H9 (cell line): ENCODE measurements at regions not wholly inside any gene's neighbourhood (a gene's known extent, or its start where the extent isn't known, plus 50 kb on each side); places are given as distances from the start of the nearest gene placed in this dataset.

Experiments
- DNase-seq: peaks from one replicate; pipeline ENCODE4 v3.0.0-alpha.2; 2017
- H2AFZ ChIP-seq: one replicate; pipeline ENCODE4 v1.6.1; 2013; ENCODE audit warnings: mild to moderate bottlenecking, low read length, control low read depth, moderate library complexity
- H2AK5ac ChIP-seq: 2 replicates; pipeline ENCODE4 v1.6.1; 2013; ENCODE audit warnings: low read length, control low read depth, mixed read lengths; ENCODE audit not compliant: insufficient read length
- H2BK120ac ChIP-seq: one replicate; pipeline ENCODE4 v1.6.1; 2013; ENCODE audit warnings: low read depth, mild to moderate bottlenecking, low read length, control low read depth, inconsistent platforms; ENCODE audit not compliant: poor library complexity, severe bottlenecking
- H2BK12ac ChIP-seq: 2 replicates; pipeline ENCODE4 v1.6.1; 2013; ENCODE audit warnings: low read length, control low read depth, mixed read lengths, low read depth; ENCODE audit not compliant: insufficient read length
- H2BK15ac ChIP-seq: 2 replicates; pipeline ENCODE4 v1.6.1; 2013; ENCODE audit warnings: low read depth, low read length, control low read depth
- H2BK20ac ChIP-seq: one replicate; pipeline ENCODE4 v1.6.1; 2013; ENCODE audit warnings: low read depth, mild to moderate bottlenecking, low read length, control low read depth, inconsistent platforms; ENCODE audit not compliant: poor library complexity, severe bottlenecking
- H2BK5ac ChIP-seq: 2 replicates; pipeline ENCODE4 v1.6.1; 2013; ENCODE audit warnings: low read length, control low read depth, mixed read lengths; ENCODE audit not compliant: insufficient read length
- H3K14ac ChIP-seq: 2 replicates; pipeline ENCODE4 v1.6.1; 2013; ENCODE audit warnings: low read length, control low read depth; ENCODE audit not compliant: insufficient read depth
- H3K18ac ChIP-seq: 2 replicates; pipeline ENCODE4 v1.6.1; 2013; ENCODE audit warnings: low read depth, mild to moderate bottlenecking, mixed read lengths, low read length, control low read depth; ENCODE audit not compliant: insufficient read length
- H3K23ac ChIP-seq: 2 replicates; pipeline ENCODE4 v1.6.1; 2013; ENCODE audit warnings: low read length, control low read depth, mixed read lengths, low read depth; ENCODE audit not compliant: insufficient read length
- H3K23me2 ChIP-seq: 2 replicates; pipeline ENCODE4 v1.6.1; 2013; ENCODE audit warnings: low read depth, mild to moderate bottlenecking, mixed read lengths, low read length, control low read depth; ENCODE audit not compliant: insufficient read length, poor library complexity, severe bottlenecking
- H3K27ac ChIP-seq: 2 replicates; pipeline ENCODE4 v1.5.1; 2013; ENCODE audit warnings: low read length, control low read depth, mixed read lengths, low read depth; ENCODE audit not compliant: insufficient read length
- H3K27me3 ChIP-seq: 2 replicates; pipeline ENCODE4 v1.6.1; 2013; ENCODE audit warnings: low read length, control low read depth, inconsistent platforms; ENCODE audit not compliant: insufficient read depth
- H3K4ac ChIP-seq: 2 replicates; pipeline ENCODE4 v1.6.1; 2013; ENCODE audit warnings: low read depth, mild to moderate bottlenecking, control low read depth, inconsistent platforms, low read length, moderate library complexity
- H3K4me1 ChIP-seq: 2 replicates; pipeline ENCODE4 v1.6.1; 2013; ENCODE audit warnings: low read length, control low read depth, inconsistent platforms; ENCODE audit not compliant: insufficient read depth
- H3K4me2 ChIP-seq: 2 replicates; pipeline ENCODE4 v1.6.1; 2013; ENCODE audit warnings: low read length, control low read depth, mixed read lengths; ENCODE audit not compliant: insufficient read length, insufficient read depth
- H3K56ac ChIP-seq: 2 replicates; pipeline ENCODE4 v1.6.1; 2013; ENCODE audit warnings: low read depth, mild to moderate bottlenecking, mixed read lengths, low read length, control low read depth; ENCODE audit not compliant: insufficient read length
- H3K79me1 ChIP-seq: 2 replicates; pipeline ENCODE4 v1.6.1; 2013; ENCODE audit warnings: low read depth, mild to moderate bottlenecking, moderate library complexity, low read length, control low read depth, inconsistent platforms; ENCODE audit not compliant: insufficient read depth, poor library complexity, severe bottlenecking
- H3K79me2 ChIP-seq: 2 replicates; pipeline ENCODE4 v1.6.1; 2013; ENCODE audit warnings: low read length, control low read depth, inconsistent platforms; ENCODE audit not compliant: insufficient read depth
- H3K9ac ChIP-seq: 2 replicates; pipeline ENCODE4 v1.6.1; 2013; ENCODE audit warnings: low read length, control low read depth, mixed read lengths; ENCODE audit not compliant: insufficient read length; ENCODE audit errors: extremely low read depth
- H3K9me3 ChIP-seq: one replicate; pipeline ENCODE4 v1.6.1; 2013; ENCODE audit warnings: low read depth, low read length, inconsistent platforms; ENCODE audit not compliant: control insufficient read depth
- H3T11ph ChIP-seq: one replicate; pipeline ENCODE4 v1.6.1; 2013; ENCODE audit warnings: mild to moderate bottlenecking, low read length, control low read depth, inconsistent platforms
- H4K20me1 ChIP-seq: one replicate; pipeline ENCODE4 v1.6.1; 2013; ENCODE audit not compliant: control insufficient read depth, insufficient read length, insufficient read depth
- H4K5ac ChIP-seq: 2 replicates; pipeline ENCODE4 v1.6.1; 2013; ENCODE audit warnings: low read depth, mild to moderate bottlenecking, mixed read lengths, low read length, control low read depth; ENCODE audit not compliant: insufficient read length
- H4K8ac ChIP-seq: replicated peaks from 2 replicates; pipeline ENCODE4 v1.6.1; 2013; ENCODE audit warnings: low read length, control low read depth, mixed read lengths, low read depth; ENCODE audit not compliant: insufficient read length
- H4K91ac ChIP-seq: 2 replicates; pipeline ENCODE4 v1.6.1; 2013; ENCODE audit warnings: low read depth, mild to moderate bottlenecking, moderate library complexity, mixed read lengths, low read length, control low read depth; ENCODE audit not compliant: insufficient read length
- H3K27ac Mint-ChIP-seq, 3 experiments: 2 replicates in 2 of 3; 3 replicates in 1 of 3; pipeline ENCODE4 v1.8.0; 2020 to 2021; ENCODE audit warnings: mixed read lengths in 3 of 3, mild to moderate bottlenecking in 1 of 3, moderate library complexity in 1 of 3
- H3K27me3 Mint-ChIP-seq: 2 replicates; pipeline ENCODE4 v1.8.0; 2021; ENCODE audit warnings: low read depth, mild to moderate bottlenecking, moderate library complexity, mixed read lengths
- H3K36me3 Mint-ChIP-seq, 3 experiments: 2 replicates in 2 of 3; 3 replicates in 1 of 3; pipeline ENCODE4 v1.8.0; 2020 to 2021; ENCODE audit warnings: low read depth in 3 of 3, mixed read lengths in 3 of 3; ENCODE audit not compliant: insufficient read depth in 1 of 3
- H3K4me1 Mint-ChIP-seq, 2 experiments: 2 replicates each; pipeline ENCODE4 v1.8.0; 2020; ENCODE audit warnings: mixed read lengths in 2 of 2
- H3K4me3 Mint-ChIP-seq, 2 experiments: 2 replicates in 1 of 2; 3 replicates in 1 of 2; pipeline ENCODE4 v1.8.0; 2020 to 2021; ENCODE audit warnings: mild to moderate bottlenecking in 2 of 2, mixed read lengths in 2 of 2, moderate library complexity in 1 of 2
- H3K9me3 Mint-ChIP-seq, 2 experiments: 2 replicates in 1 of 2; 3 replicates in 1 of 2; pipeline ENCODE4 v1.8.0; 2020; ENCODE audit warnings: mild to moderate bottlenecking in 2 of 2, mixed read lengths in 2 of 2, moderate library complexity in 1 of 2
- WGBS: extraction: QIAGEN DNeasy Blood & Tissue Kit; methylation state at CpG from one replicate; pipeline ENCODE4 v1.1.7; 2013; ENCODE audit warnings: missing lambda C conversion rate, low lambda C conversion rate, mixed read lengths; ENCODE audit not compliant: insufficient read length; ENCODE audit errors: extremely low coverage; 5-methylcytosine and 5-hydroxymethylcytosine counted together
- TF ChIP-seq, protein P1 (sequence below): fragments of 200-600 bp; sonication (generic); conservative IDR thresholded peaks from 3 replicates; pipeline ENCODE4 v1.8.0; 2021; ENCODE audit warnings: antibody characterized with exemption, mild to moderate bottlenecking

DNA sequence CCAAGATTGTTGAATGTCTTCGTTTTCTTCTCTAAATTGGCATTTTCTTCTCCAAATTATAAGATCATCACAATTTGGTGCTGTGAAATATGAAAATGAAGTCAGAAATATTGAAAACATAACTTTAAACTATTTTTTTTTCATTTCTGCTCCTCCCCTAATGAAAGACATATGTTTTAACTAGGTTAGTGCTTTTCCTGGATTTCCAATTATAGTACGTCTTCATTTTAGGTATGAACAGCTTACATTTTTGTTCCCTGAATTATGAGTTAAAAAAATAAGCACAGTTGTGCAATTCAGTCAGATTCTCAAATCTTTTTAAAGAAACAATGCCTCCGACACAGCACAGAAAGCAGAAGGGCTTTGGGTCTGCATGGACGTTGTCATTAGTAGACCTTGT lies 83.5 kb upstream of the CFAP20DC start:
- Histone ChIP-seq H3K14ac (no peak overlapping the region), H3K23me2 (no peaks in the 10 kb centered on the region), H3K79me2 (no peaks in the 10 kb centered on the region), H3T11ph (no peak overlapping the region), H3K4me2 (no peak overlapping the region), H3K9me3 (no peaks in the 10 kb centered on the region), H3K4ac (no peak overlapping the region), H2AK5ac (no peak overlapping the region), H3K23ac (no peak overlapping the region), H2AFZ (no peak overlapping the region), H2BK120ac (no peak overlapping the region), H3K27ac (no peak overlapping the region), H3K9ac (no peak overlapping the region), H3K56ac (no peak overlapping the region), H2BK12ac (no peak overlapping the region), H3K27me3 (no peaks in the 10 kb centered on the region), H4K91ac (no peak overlapping the region), H3K18ac (no peak overlapping the region), H2BK20ac (no peak overlapping the region), H3K4me1 (peaks cover 6% of the 10 kb centered on the region; the same call in 1 of the 2 replicates), H4K8ac (no peak overlapping the region), H2BK15ac (no peak overlapping the region), H3K79me1 (no peaks in the 10 kb centered on the region), H2BK5ac (no peak overlapping the region), H4K5ac (no peak overlapping the region), H4K20me1 (no peaks in the 10 kb centered on the region)
- no peak for DNase-seq
- TF ChIP-seq, protein P1, sequence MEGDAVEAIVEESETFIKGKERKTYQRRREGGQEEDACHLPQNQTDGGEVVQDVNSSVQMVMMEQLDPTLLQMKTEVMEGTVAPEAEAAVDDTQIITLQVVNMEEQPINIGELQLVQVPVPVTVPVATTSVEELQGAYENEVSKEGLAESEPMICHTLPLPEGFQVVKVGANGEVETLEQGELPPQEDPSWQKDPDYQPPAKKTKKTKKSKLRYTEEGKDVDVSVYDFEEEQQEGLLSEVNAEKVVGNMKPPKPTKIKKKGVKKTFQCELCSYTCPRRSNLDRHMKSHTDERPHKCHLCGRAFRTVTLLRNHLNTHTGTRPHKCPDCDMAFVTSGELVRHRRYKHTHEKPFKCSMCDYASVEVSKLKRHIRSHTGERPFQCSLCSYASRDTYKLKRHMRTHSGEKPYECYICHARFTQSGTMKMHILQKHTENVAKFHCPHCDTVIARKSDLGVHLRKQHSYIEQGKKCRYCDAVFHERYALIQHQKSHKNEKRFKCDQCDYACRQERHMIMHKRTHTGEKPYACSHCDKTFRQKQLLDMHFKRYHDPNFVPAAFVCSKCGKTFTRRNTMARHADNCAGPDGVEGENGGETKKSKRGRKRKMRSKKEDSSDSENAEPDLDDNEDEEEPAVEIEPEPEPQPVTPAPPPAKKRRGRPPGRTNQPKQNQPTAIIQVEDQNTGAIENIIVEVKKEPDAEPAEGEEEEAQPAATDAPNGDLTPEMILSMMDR = no peak
- Mint-ChIP-seq H3K27ac (no peak overlapping the region), H3K4me3 (no peak overlapping the region), H3K9me3 (no peaks in the 10 kb centered on the region; a peak in 1 of 5 replicates), H3K4me1 (peaks cover 26 to 34% of the 10 kb centered on the region in 2 experiments), H3K27me3 (no peaks in the 10 kb centered on the region), H3K36me3 (no peaks in the 10 kb centered on the region)
- WGBS = no CpG with 5 or more reads among the region's 4 CpGs
